Activated CD4-positive, alpha-beta memory T cell treated with anti-CD3 and anti-CD28 coated beads, Interleukin-2, amount 10 ng/mL, durations not matched to agents 7 days and 5 days (primary cell): ENCODE measurements at regions not wholly inside any gene's neighbourhood (a gene's known extent, or its start where the extent isn't known, plus 50 kb on each side); places are given as distances from the start of the nearest gene placed in this dataset.

Source experiments
- CTCF ChIA-PET: fragments of 350-600 bp; sonication (Branson Sonifier 250); formaldehyde crosslinking; loops from one replicate; lab custom pipeline; 2021; ENCODE audit warnings: antibody characterized with exemption, inconsistent platforms; lab: Charles Lee
- POLR2A ChIA-PET: fragments of 350-600 bp; sonication (Branson Sonifier 250); formaldehyde crosslinking; loops from one replicate; lab custom pipeline; 2021; ENCODE audit warnings: antibody characterized with exemption; lab: Charles Lee
- DNase-seq: peaks from one replicate; pipeline ENCODE4 v3.0.0-alpha.2; 2020
- H3K27ac Mint-ChIP-seq: one replicate; pipeline ENCODE4 v1.8.0; 2021; ENCODE audit warnings: mild to moderate bottlenecking, mixed read lengths
- H3K27me3 Mint-ChIP-seq: one replicate; pipeline ENCODE4 v1.8.0; 2021; ENCODE audit warnings: mixed read lengths
- H3K36me3 Mint-ChIP-seq: one replicate; pipeline ENCODE4 v1.8.0; 2021; ENCODE audit warnings: low read depth, mixed read lengths
- H3K4me1 Mint-ChIP-seq: one replicate; pipeline ENCODE4 v1.8.0; 2021; ENCODE audit warnings: mixed read lengths
- H3K4me3 Mint-ChIP-seq: one replicate; pipeline ENCODE4 v1.8.0; 2021; ENCODE audit warnings: mild to moderate bottlenecking, mixed read lengths
- H3K9me3 Mint-ChIP-seq: one replicate; pipeline ENCODE4 v1.8.0; 2021; ENCODE audit warnings: mixed read lengths

DNA sequence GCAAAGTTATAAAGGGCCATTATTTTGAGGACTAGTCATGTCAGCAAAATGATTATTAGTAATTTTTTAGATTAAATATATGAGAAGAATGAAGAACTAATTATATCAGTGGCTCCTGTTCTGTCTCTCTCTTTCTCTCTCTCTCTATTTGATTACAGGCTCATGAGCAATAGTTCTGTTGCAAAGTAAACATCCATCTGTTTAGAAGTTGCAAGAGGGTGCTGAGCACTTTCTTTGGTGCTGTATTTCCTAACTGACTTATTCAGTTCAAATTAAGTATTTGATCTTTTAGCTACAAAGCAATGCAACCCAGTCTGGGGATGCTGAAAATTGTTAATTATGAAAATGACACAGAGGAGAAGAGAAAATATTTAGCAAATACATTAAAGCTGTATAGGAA lies 408.1 kb upstream of the UBE2E3 start:
- POLR2A ChIA-PET: no interaction called here
- peaks cover 1% of the 10 kb centered on the region for H3K27me3 Mint-ChIP-seq
- DNase-seq: no peak

DNA sequence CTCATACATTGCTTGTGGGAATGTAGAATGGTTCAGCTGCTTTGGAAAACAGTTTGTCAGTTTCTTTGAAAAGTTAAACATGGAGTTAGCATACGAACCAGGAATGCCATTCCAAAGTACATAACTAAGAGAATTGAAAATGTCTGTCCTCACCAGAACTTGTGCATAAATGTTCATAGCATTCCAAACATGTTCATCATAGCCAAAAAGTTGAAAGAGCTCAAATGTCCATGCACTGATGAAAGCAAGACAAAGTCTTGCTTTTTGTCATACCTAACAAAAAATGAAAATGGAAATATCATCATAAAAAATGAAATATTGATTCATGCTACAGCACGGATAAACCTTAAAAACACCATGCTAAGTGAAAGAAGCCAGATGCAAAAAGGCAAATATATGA lies 408.8 kb upstream of the UBE2E3 start:
- no peak overlapping the region for H3K27ac Mint-ChIP-seq
- H3K9me3 Mint-ChIP-seq: no peaks in the 10 kb centered on the region
- no peak overlapping the region for H3K4me3 Mint-ChIP-seq
- H3K36me3 Mint-ChIP-seq: no peaks in the 10 kb centered on the region
- CTCF ChIA-PET: no interaction called here
- peaks cover 1% of the 10 kb centered on the region for H3K27me3 Mint-ChIP-seq
- DNase-seq: no peak
- no peaks in the 10 kb centered on the region for H3K4me1 Mint-ChIP-seq
- POLR2A ChIA-PET: no interaction called here

More for the DNA sequence above, 408.1 kb upstream of the UBE2E3 start:
- no peaks in the 10 kb centered on the region for H3K4me1 Mint-ChIP-seq
- H3K27ac Mint-ChIP-seq: no peak overlapping the region
- CTCF ChIA-PET: no interaction called here
- no peaks in the 10 kb centered on the region for H3K9me3 Mint-ChIP-seq
- H3K4me3 Mint-ChIP-seq: no peak overlapping the region
- no peaks in the 10 kb centered on the region for H3K36me3 Mint-ChIP-seq

DNA sequence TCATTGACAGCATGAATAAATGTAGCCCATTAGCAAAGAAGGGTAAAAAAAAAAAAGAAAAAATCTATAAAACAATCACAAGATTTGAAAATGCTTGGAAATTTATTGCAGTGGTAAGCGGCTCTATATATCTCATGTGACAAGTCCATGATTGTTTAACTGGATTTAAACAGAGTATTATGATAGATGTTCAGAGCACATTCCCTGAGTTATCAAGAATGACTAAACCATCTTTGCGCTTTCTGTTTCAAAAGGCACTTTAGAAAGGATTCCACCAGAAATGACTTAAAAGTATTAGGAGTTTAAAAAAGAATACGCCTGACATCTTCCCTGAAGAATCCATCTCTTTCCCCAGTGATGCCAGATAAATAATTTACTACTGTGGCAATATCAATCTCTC lies 409.5 kb upstream of the UBE2E3 start:
- Mint-ChIP-seq H3K27ac (no peak overlapping the region), H3K27me3 (peaks cover 1% of the 10 kb centered on the region), H3K9me3 (no peaks in the 10 kb centered on the region), H3K4me1 (no peaks in the 10 kb centered on the region), H3K36me3 (no peaks in the 10 kb centered on the region), H3K4me3 (no peak overlapping the region)
- DNase-seq: no peak
- POLR2A ChIA-PET: no interaction called here
- CTCF ChIA-PET: no interaction called here

DNA sequence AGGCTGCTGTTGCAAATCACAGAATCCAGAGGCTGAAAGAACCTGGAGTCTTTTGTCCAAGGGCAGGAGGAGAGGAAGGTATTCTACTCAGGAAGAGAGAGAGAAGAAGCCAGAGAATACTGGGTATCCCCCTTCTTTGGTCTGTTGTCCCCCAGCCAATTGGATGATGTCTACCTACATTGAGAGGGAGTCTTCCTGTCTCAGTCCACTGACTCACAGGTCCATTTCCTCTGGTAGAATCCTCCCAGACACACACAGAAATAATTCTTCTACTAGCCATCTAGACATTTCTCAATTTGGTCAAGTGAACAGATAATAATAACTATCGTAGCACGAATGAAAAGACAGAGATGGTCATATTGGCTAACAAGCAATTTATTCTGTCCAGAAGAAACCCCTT lies 416.4 kb upstream of the UBE2E3 start:
- POLR2A ChIA-PET: no interaction called here
- H3K36me3 Mint-ChIP-seq: no peaks in the 10 kb centered on the region

DNA sequence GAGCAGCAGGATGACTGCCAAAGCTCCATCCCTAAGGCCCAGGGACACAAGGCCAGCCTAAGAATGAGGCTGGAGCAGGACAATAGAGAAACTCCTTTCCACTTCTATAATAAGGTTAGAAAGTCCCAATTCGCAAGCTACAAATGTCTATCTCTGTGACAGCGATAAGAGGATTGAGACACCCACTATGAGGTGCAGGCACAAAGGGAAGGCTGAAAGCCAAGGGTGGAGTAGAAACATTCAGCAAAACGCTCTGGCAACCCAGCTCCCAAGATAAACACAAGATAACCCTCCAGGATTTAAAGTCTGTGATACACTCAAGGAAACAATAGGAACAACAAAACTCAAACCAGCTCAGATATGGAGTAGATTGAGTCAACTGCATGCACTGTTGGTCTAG lies 418.0 kb upstream of the UBE2E3 start:
- H3K4me1 Mint-ChIP-seq: no peaks in the 10 kb centered on the region
- no peaks in the 10 kb centered on the region for H3K27me3 Mint-ChIP-seq
- ChIA-PET POLR2A (no interaction called here), CTCF (no interaction called here)
- no peak for DNase-seq
- no peak overlapping the region for H3K4me3 Mint-ChIP-seq
- no peaks in the 10 kb centered on the region for H3K9me3 Mint-ChIP-seq
- H3K27ac Mint-ChIP-seq: no peak overlapping the region
- H3K36me3 Mint-ChIP-seq: no peaks in the 10 kb centered on the region

More for the DNA sequence above, 416.4 kb upstream of the UBE2E3 start:
- no peak overlapping the region for H3K4me3 Mint-ChIP-seq
- H3K4me1 Mint-ChIP-seq: no peaks in the 10 kb centered on the region
- no peaks in the 10 kb centered on the region for H3K27me3 Mint-ChIP-seq
- no peaks in the 10 kb centered on the region for H3K9me3 Mint-ChIP-seq
- CTCF ChIA-PET: no interaction called here
- no peak overlapping the region for H3K27ac Mint-ChIP-seq
- DNase-seq: no peak

DNA sequence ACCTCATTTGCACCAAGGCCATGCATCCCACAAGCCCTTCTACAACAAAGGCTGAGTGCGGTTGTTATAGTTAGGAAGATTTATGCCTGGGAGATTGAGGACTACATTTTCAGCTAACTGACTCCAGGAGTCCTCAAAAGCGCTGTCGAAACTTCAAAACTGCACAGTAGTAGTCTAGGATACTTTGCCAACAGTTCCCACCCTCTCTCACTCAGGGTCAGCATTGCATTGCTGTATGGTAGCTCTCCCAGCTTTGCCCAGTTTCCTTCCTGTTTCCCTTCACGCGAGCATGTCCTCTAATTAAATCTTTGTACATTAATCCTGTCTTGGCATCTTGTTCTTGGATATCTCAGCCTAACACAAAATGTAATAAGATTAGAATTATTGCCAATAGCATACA lies 420.6 kb upstream of the UBE2E3 start:
- H3K4me3 Mint-ChIP-seq: no peak overlapping the region
- CTCF ChIA-PET: no interaction called here
- POLR2A ChIA-PET: no interaction called here
- DNase-seq: no peak
- no peaks in the 10 kb centered on the region for H3K36me3 Mint-ChIP-seq
- H3K4me1 Mint-ChIP-seq: no peaks in the 10 kb centered on the region
- no peaks in the 10 kb centered on the region for H3K27me3 Mint-ChIP-seq
- no peaks in the 10 kb centered on the region for H3K9me3 Mint-ChIP-seq
- no peak overlapping the region for H3K27ac Mint-ChIP-seq

DNA sequence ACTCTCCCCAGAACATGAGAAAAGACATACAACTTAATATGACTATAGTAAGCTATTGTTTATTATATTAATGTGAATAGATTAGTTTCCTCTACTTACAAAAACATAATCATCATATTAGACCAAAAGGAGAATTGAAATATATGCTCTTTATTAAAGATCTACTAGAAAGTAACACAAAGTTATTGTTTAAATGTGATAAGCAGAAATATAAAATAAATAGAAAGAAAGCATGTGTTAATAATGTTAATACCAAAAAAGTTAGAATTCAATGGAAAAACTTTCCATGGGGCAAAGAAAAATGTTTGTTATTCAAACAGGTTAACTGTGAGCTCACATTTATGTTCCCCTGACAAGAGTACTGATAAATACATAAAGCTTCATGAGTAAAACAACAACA lies 421.4 kb upstream of the UBE2E3 start:
- no peaks in the 10 kb centered on the region for H3K36me3 Mint-ChIP-seq
- no peak for DNase-seq
- CTCF ChIA-PET: no interaction called here
- H3K27ac Mint-ChIP-seq: no peak overlapping the region
- POLR2A ChIA-PET: no interaction called here
- no peaks in the 10 kb centered on the region for H3K9me3 Mint-ChIP-seq
- no peaks in the 10 kb centered on the region for H3K27me3 Mint-ChIP-seq
- no peak overlapping the region for H3K4me3 Mint-ChIP-seq
- no peaks in the 10 kb centered on the region for H3K4me1 Mint-ChIP-seq

DNA sequence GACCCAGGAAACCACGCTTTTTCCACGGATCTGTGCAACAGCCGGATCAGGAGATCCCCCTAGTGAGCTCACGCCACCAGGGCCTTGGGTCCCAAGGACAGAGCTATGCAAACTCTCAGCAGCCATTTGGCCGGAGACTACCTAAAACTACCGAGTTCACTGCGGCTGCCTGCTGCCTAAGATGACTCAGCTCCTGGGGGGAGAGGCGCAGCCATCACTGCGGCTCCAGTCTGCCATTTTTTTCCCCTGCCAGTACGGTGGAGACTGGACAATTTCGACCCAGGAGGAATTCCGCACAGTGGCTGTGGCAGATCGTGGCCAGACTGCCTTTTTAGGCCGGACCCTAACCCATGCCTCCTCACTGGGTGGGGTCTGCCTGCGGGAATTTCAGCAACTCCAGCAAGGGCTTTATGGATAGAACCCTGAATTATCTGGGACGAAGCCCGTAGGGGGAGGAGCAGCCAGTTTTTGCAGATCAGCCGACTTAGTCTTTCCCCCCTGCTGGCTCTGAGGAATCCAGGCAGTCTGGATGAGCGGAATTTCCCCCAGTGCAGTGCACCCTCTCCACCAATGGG lies 424.9 kb upstream of the UBE2E3 start:
- Mint-ChIP-seq H3K9me3 (no peaks in the 10 kb centered on the region), H3K4me3 (no peak overlapping the region), H3K27me3 (no peaks in the 10 kb centered on the region), H3K36me3 (no peaks in the 10 kb centered on the region), H3K4me1 (no peaks in the 10 kb centered on the region), H3K27ac (no peak overlapping the region)
- ChIA-PET POLR2A (no interaction called here), CTCF (no interaction called here)
- DNase-seq: no peak

DNA sequence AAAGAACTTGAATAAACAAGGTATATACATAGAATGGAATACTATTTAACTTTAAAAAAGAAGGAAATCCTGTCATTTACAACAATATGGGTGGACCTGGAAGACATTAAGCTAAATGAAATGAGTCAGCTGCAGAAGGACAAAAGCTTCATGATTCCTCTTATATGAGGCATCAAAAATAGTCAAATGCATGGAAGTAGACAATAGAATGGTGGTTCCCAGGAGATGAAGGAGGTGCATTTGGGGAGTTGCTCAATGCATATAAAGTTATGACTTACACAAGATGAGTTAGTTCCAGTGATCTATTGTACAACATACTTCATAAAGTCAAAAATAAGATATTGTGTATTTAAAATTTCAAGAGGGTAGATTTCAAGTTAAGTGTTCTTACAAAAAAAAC lies 426.1 kb upstream of the UBE2E3 start:
- Mint-ChIP-seq H3K9me3 (no peaks in the 10 kb centered on the region), H3K36me3 (no peaks in the 10 kb centered on the region), H3K4me3 (no peak overlapping the region), H3K27ac (no peak overlapping the region), H3K4me1 (no peaks in the 10 kb centered on the region), H3K27me3 (no peaks in the 10 kb centered on the region)
- POLR2A ChIA-PET: no interaction called here
- CTCF ChIA-PET: no interaction called here
- DNase-seq: no peak

DNA sequence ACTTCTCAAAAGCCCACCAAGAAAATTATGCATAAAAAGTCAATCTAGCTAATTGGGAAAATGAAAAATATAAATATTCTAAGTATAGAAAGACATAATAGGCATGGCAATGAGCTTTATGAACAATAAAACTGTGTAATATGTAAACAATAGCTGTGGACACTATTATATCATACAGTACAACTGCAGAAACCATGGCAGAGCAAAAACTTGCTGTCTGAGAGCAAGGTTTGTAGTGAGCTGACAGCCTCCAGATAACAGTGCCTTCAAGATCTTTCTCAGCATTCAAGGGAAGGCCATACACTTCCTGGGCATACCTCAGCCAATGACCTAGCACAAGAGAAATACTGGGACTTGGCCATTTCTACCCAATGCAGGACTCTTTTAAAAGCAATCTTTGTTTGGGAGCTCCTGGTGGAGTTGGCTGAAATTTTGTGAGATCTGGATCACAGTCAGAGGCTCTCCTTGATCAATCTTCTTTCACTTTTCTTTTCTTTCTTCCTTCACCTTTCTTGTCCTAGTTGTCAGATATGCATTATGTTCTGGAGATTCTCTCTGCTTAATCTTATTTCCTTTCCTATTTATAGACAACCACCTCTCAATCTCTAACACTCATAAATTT lies 427.2 kb upstream of the UBE2E3 start:
- no peak overlapping the region for H3K27ac Mint-ChIP-seq
- no peaks in the 10 kb centered on the region for H3K9me3 Mint-ChIP-seq
- ChIA-PET POLR2A (no interaction called here), CTCF (no interaction called here)
- no peaks in the 10 kb centered on the region for H3K36me3 Mint-ChIP-seq
- DNase-seq: no peak
- H3K4me1 Mint-ChIP-seq: no peaks in the 10 kb centered on the region
- no peaks in the 10 kb centered on the region for H3K27me3 Mint-ChIP-seq
- no peak overlapping the region for H3K4me3 Mint-ChIP-seq

DNA sequence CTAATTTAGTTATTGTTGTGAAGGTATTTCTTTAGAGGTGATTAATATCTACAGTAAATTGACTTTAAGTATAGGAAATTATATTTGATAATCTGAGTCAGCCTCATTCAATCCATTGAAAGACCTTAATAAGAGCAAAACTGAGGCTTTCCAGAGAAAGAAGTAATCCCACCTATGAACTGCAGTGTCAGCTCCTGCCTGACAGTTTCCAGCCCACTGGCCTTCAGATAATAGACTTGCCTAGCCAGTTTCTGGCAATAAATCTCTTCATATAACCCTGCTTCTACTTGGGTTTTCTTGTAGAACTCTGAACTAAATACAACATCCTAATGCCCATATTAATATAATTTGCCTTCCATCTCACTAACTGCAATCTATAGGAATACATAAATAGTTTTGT lies 437.9 kb upstream of the UBE2E3 start:
- H3K4me3 Mint-ChIP-seq: no peak overlapping the region
- no peaks in the 10 kb centered on the region for H3K27me3 Mint-ChIP-seq
- no peaks in the 10 kb centered on the region for H3K9me3 Mint-ChIP-seq
- no peak overlapping the region for H3K27ac Mint-ChIP-seq
- H3K36me3 Mint-ChIP-seq: no peaks in the 10 kb centered on the region
- DNase-seq: no peak
- ChIA-PET CTCF (no interaction called here), POLR2A (no interaction called here)
- no peaks in the 10 kb centered on the region for H3K4me1 Mint-ChIP-seq

DNA sequence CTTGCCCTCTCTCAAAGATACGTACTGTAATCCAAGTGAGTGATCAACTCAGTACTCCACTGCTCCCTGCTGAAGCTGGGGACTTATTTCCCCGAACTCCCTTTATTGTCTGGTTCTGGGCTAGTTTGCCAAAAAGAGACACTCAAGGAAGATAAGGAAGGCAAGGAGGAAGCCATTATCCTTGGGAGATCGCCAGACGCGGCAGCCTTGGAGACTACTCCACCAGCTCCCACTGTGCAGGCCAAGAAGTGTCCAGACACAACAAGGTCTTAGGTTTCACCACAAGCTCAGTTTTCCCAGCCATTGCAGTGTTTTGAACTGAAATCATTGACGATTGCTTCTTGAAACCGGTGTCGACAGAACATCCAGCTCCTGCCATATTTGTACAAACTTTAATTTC lies 439.6 kb upstream of the UBE2E3 start:
- H3K9me3 Mint-ChIP-seq: no peaks in the 10 kb centered on the region
- DNase-seq: no peak
- CTCF ChIA-PET: no interaction called here
- H3K27ac Mint-ChIP-seq: no peak overlapping the region
- H3K27me3 Mint-ChIP-seq: no peaks in the 10 kb centered on the region
- POLR2A ChIA-PET: no interaction called here
- no peaks in the 10 kb centered on the region for H3K4me1 Mint-ChIP-seq
- H3K36me3 Mint-ChIP-seq: no peaks in the 10 kb centered on the region
- no peak overlapping the region for H3K4me3 Mint-ChIP-seq

DNA sequence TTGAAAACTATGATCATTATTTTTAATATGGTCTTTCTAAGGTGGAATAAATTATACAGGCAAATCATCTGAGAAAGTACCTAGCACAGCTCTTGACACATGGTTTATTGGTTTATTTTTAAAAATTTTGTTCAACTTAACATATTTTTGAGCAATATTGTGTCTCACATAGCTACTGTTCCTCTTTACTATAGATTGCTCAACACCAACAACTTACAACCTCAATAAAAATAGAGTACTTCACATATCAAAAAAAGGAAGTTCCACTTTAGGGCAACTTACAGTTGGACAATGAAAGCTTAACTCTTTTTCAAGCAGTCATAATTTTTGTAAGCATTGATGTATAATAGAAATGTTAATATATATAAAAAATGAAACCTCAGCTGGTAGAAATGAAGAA lies 440.9 kb upstream of the UBE2E3 start:
- no peaks in the 10 kb centered on the region for H3K36me3 Mint-ChIP-seq
- ChIA-PET POLR2A (no interaction called here), CTCF (no interaction called here)
- H3K4me3 Mint-ChIP-seq: no peak overlapping the region
- DNase-seq: no peak
- no peak overlapping the region for H3K27ac Mint-ChIP-seq
- no peaks in the 10 kb centered on the region for H3K27me3 Mint-ChIP-seq
- H3K9me3 Mint-ChIP-seq: no peaks in the 10 kb centered on the region
- no peaks in the 10 kb centered on the region for H3K4me1 Mint-ChIP-seq

DNA sequence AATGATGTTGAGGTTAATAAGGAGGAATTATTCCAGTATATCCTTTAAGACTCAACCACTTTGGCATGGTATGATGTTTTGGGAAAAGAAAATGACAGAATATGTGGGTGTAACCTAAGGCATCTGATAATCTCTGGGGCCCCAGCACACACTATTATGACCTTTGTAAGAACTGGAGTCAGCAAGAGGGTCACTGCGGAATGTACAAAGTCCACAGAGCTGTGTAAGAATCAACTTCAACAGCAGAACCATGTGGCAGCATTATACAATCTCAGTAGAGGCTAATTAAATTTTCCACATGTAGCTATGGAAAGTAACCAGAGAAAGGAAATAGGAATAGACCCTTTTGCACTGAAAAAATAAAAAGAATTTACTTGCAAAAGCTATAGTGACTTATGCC lies 445.1 kb upstream of the UBE2E3 start:
- DNase-seq: no peak
- ChIA-PET CTCF (no interaction called here), POLR2A (no interaction called here)
- H3K4me1 Mint-ChIP-seq: no peaks in the 10 kb centered on the region
- no peak overlapping the region for H3K27ac Mint-ChIP-seq
- H3K27me3 Mint-ChIP-seq: no peaks in the 10 kb centered on the region
- H3K4me3 Mint-ChIP-seq: no peak overlapping the region
- no peaks in the 10 kb centered on the region for H3K36me3 Mint-ChIP-seq
- H3K9me3 Mint-ChIP-seq: no peaks in the 10 kb centered on the region
